IPS DF 6.9 (cell line): ENCODE measurements at regions not wholly inside any gene's neighbourhood (a gene's known extent, or its start where the extent isn't known, plus 50 kb on each side); places are given as distances from the start of the nearest gene placed in this dataset.
A peak's percentile ranks its signal among the peaks of the same experiment; 100 is the strongest.

Source experiments
- DNase-seq: peaks from one replicate; pipeline ENCODE4 v3.0.0-alpha.2; 2013; ENCODE audit warnings: low read depth, low spot score
- H3K27ac ChIP-seq: one replicate; pipeline ENCODE4 v1.5.1; 2013; ENCODE audit warnings: low read length, control low read depth
- H3K27me3 ChIP-seq: 2 replicates; pipeline ENCODE4 v1.6.1; 2013; ENCODE audit warnings: mild to moderate bottlenecking, low read length; ENCODE audit not compliant: control insufficient read depth, insufficient read depth
- H3K36me3 ChIP-seq: 2 replicates; pipeline ENCODE4 v1.6.1; 2013; ENCODE audit warnings: low read length; ENCODE audit not compliant: control insufficient read depth, insufficient read depth
- H3K4me1 ChIP-seq: 2 replicates; pipeline ENCODE4 v1.6.1; 2013; ENCODE audit warnings: low read length; ENCODE audit not compliant: control insufficient read depth, insufficient read depth
- H3K4me3 ChIP-seq: 2 replicates; pipeline ENCODE4 v1.5.1; 2013; ENCODE audit warnings: mild to moderate bottlenecking, low read length
- H3K9me3 ChIP-seq: 2 replicates; pipeline ENCODE4 v1.6.1; 2013; ENCODE audit warnings: low read length, inconsistent platforms; ENCODE audit not compliant: control insufficient read depth, insufficient read depth
- WGBS: extraction: QIAGEN DNeasy Blood & Tissue Kit; methylation state at CpG from one replicate; pipeline ENCODE4 v1.1.7; 2013; ENCODE audit warnings: mixed read lengths, missing lambda C conversion rate; ENCODE audit not compliant: insufficient read length, insufficient coverage; 5-methylcytosine and 5-hydroxymethylcytosine counted together

- H3K36me3 ChIP-seq, result no peaks in the 10 kb centered on the region
- H3K27me3 ChIP-seq, result no peaks in the 10 kb centered on the region
- H3K27ac ChIP-seq, result no peak overlapping the region
- no peaks in the 10 kb centered on the region for H3K9me3 ChIP-seq
- no peak overlapping the region for H3K4me3 ChIP-seq
- no CpG with 5 or more reads among the region's 6 CpGs for WGBS
- H3K4me1 ChIP-seq, result no peaks in the 10 kb centered on the region
- no peak for DNase-seq
Measured at GRCh38 chr10:33126742-33127141, 168.7 kb upstream of the ITGB1 start.

- WGBS, result no CpG with 5 or more reads among the region's 15 CpGs
- no peaks in the 10 kb centered on the region for H3K9me3 ChIP-seq
- H3K27me3 ChIP-seq, result no peaks in the 10 kb centered on the region
- H3K27ac ChIP-seq, result no peak overlapping the region
- H3K36me3 ChIP-seq, result no peaks in the 10 kb centered on the region
- no peak overlapping the region for H3K4me3 ChIP-seq
- no peaks in the 10 kb centered on the region for H3K4me1 ChIP-seq
- DNase-seq, result no peak
Measured at GRCh38 chr10:33125522-33126517, 167.8 kb upstream of the ITGB1 start.

GRCh38 chr10:33125111-33125510 lies 167.1 kb upstream of the ITGB1 start:
- WGBS, result no CpG with 5 or more reads among the region's 5 CpGs
- no peaks in the 10 kb centered on the region for H3K9me3 ChIP-seq
- no peak overlapping the region for H3K4me3 ChIP-seq
- H3K36me3 ChIP-seq, result no peaks in the 10 kb centered on the region
- no peak for DNase-seq
- no peak overlapping the region for H3K27ac ChIP-seq
- H3K27me3 ChIP-seq, result no peaks in the 10 kb centered on the region
- no peaks in the 10 kb centered on the region for H3K4me1 ChIP-seq

GRCh38 chr10:33123680-33124079 lies 165.7 kb upstream of the ITGB1 start:
- H3K4me3 ChIP-seq, result no peak overlapping the region
- no CpG with 5 or more reads among the region's 2 CpGs for WGBS
- no peaks in the 10 kb centered on the region for H3K9me3 ChIP-seq
- H3K27ac ChIP-seq, result no peak overlapping the region
- no peak for DNase-seq
- H3K36me3 ChIP-seq, result no peaks in the 10 kb centered on the region
- no peaks in the 10 kb centered on the region for H3K27me3 ChIP-seq
- H3K4me1 ChIP-seq, result no peaks in the 10 kb centered on the region

GRCh38 chr10:33122014-33122809 lies 164.2 kb upstream of the ITGB1 start:
- no peaks in the 10 kb centered on the region for H3K9me3 ChIP-seq
- no peaks in the 10 kb centered on the region for H3K27me3 ChIP-seq
- no peaks in the 10 kb centered on the region for H3K36me3 ChIP-seq
- no peak overlapping the region for H3K27ac ChIP-seq
- DNase-seq, result no peak
- WGBS, result no CpG with 5 or more reads among the region's 12 CpGs
- no peaks in the 10 kb centered on the region for H3K4me1 ChIP-seq
- no peak overlapping the region for H3K4me3 ChIP-seq

- no CpG with 5 or more reads among the region's 2 CpGs for WGBS
- H3K27me3 ChIP-seq, result no peaks in the 10 kb centered on the region
- no peak overlapping the region for H3K27ac ChIP-seq
- no peak for DNase-seq
- no peaks in the 10 kb centered on the region for H3K4me1 ChIP-seq
- H3K9me3 ChIP-seq, result no peaks in the 10 kb centered on the region
- H3K4me3 ChIP-seq, result no peak overlapping the region
- H3K36me3 ChIP-seq, result no peaks in the 10 kb centered on the region
Measured at GRCh38 chr10:33120700-33121099, 162.7 kb upstream of the ITGB1 start.

GRCh38 chr10:33120275-33120674 lies 162.2 kb upstream of the ITGB1 start:
- H3K9me3 ChIP-seq, result no peaks in the 10 kb centered on the region
- H3K27ac ChIP-seq, result no peak overlapping the region
- no CpG with 5 or more reads among the region's 3 CpGs for WGBS
- H3K4me3 ChIP-seq, result no peak overlapping the region
- H3K36me3 ChIP-seq, result no peaks in the 10 kb centered on the region
- H3K27me3 ChIP-seq, result no peaks in the 10 kb centered on the region
- DNase-seq, result no peak
- no peaks in the 10 kb centered on the region for H3K4me1 ChIP-seq

- WGBS, result no CpG with 5 or more reads among the region's 6 CpGs
- H3K36me3 ChIP-seq, result no peaks in the 10 kb centered on the region
- no peak for DNase-seq
- no peak overlapping the region for H3K4me3 ChIP-seq
- H3K27ac ChIP-seq, result no peak overlapping the region
- no peaks in the 10 kb centered on the region for H3K4me1 ChIP-seq
- H3K9me3 ChIP-seq, result no peaks in the 10 kb centered on the region
- H3K27me3 ChIP-seq, result no peaks in the 10 kb centered on the region
Measured at GRCh38 chr10:33117816-33118215, 159.8 kb upstream of the ITGB1 start.

- DNase-seq, result no peak
- Histone ChIP-seq H3K9me3 (no peaks in the 10 kb centered on the region), H3K4me3 (no peak overlapping the region), H3K4me1 (no peaks in the 10 kb centered on the region), H3K27ac (no peak overlapping the region), H3K27me3 (no peaks in the 10 kb centered on the region), H3K36me3 (no peaks in the 10 kb centered on the region)
- no CpG with 5 or more reads among the region's 6 CpGs for WGBS
Measured at GRCh38 chr10:33117230-33117629, 159.2 kb upstream of the ITGB1 start.

- Histone ChIP-seq H3K27ac (no peak overlapping the region), H3K27me3 (no peaks in the 10 kb centered on the region), H3K4me3 (no peak overlapping the region), H3K36me3 (no peaks in the 10 kb centered on the region), H3K4me1 (no peaks in the 10 kb centered on the region), H3K9me3 (no peaks in the 10 kb centered on the region)
- WGBS, result no CpG with 5 or more reads among the region's 20 CpGs
- peak; percentile 52 for DNase-seq
Measured at GRCh38 chr10:33115738-33116719, 158.0 kb upstream of the ITGB1 start.
